ENCODE measurements at regions not wholly inside any gene's neighbourhood (a gene's known extent, or its start where the extent isn't known, plus 50 kb on each side); places are given as distances from the start of the nearest gene placed in this dataset.

GRCh38 chr12:107528731-107529365 lies 156.8 kb upstream of the PWP1 start:
- no peak for TF ChIP-seq TAF1 (IDR thresholded peaks at IDR 0.05; ENCODE audit: borderline replicate concordance, insufficient read depth, low read length)
- no peak for TF ChIP-seq SIN3A (IDR thresholded peaks at IDR 0.05; ENCODE audit: borderline replicate concordance, insufficient read depth, low read length)
- TF ChIP-seq POLR2AphosphoS5 (IDR thresholded peaks at IDR 0.05; ENCODE audit: low read depth, low read length) = no peak
- TF ChIP-seq REST (IDR thresholded peaks at IDR 0.05; ENCODE audit: insufficient read depth in 1 of 2, low read depth in 2 of 2, low read length in 2 of 2) = no peak
- TF ChIP-seq FOXP2 (optimal IDR thresholded peaks at IDR 0.05; ENCODE audit: borderline replicate concordance, extremely low read depth, extremely low read length, insufficient read depth) = no peak

- TF ChIP-seq TAF1 (IDR thresholded peaks at IDR 0.05; ENCODE audit: borderline replicate concordance, insufficient read depth, low read length) (no peak), REST (IDR thresholded peaks at IDR 0.05; ENCODE audit: insufficient read depth in 1 of 2, low read depth in 2 of 2, low read length in 2 of 2) (no peak), SIN3A (IDR thresholded peaks at IDR 0.05; ENCODE audit: borderline replicate concordance, insufficient read depth, low read length) (no peak), POLR2AphosphoS5 (IDR thresholded peaks at IDR 0.05; ENCODE audit: low read depth, low read length) (no peak), FOXP2 (optimal IDR thresholded peaks at IDR 0.05; ENCODE audit: borderline replicate concordance, extremely low read depth, extremely low read length, insufficient read depth) (no peak)
Measured at GRCh38 chr12:107529991-107530390, 155.6 kb upstream of the PWP1 start.

- TF ChIP-seq REST (IDR thresholded peaks at IDR 0.05; ENCODE audit: insufficient read depth in 1 of 2, low read depth in 2 of 2, low read length in 2 of 2) (no peak), POLR2AphosphoS5 (IDR thresholded peaks at IDR 0.05; ENCODE audit: low read depth, low read length) (no peak), TAF1 (IDR thresholded peaks at IDR 0.05; ENCODE audit: borderline replicate concordance, insufficient read depth, low read length) (no peak), SIN3A (IDR thresholded peaks at IDR 0.05; ENCODE audit: borderline replicate concordance, insufficient read depth, low read length) (no peak), FOXP2 (optimal IDR thresholded peaks at IDR 0.05; ENCODE audit: borderline replicate concordance, extremely low read depth, extremely low read length, insufficient read depth) (no peak)
Measured at GRCh38 chr12:107530701-107531100, 154.9 kb upstream of the PWP1 start.

- no peak for TF ChIP-seq FOXP2 (optimal IDR thresholded peaks at IDR 0.05; ENCODE audit: borderline replicate concordance, extremely low read depth, extremely low read length, insufficient read depth)
- no peak for TF ChIP-seq SIN3A (IDR thresholded peaks at IDR 0.05; ENCODE audit: borderline replicate concordance, insufficient read depth, low read length)
- no peak for TF ChIP-seq TAF1 (IDR thresholded peaks at IDR 0.05; ENCODE audit: borderline replicate concordance, insufficient read depth, low read length)
- no peak for TF ChIP-seq REST (IDR thresholded peaks at IDR 0.05; ENCODE audit: insufficient read depth in 1 of 2, low read depth in 2 of 2, low read length in 2 of 2)
- TF ChIP-seq POLR2AphosphoS5 (IDR thresholded peaks at IDR 0.05; ENCODE audit: low read depth, low read length) = no peak
Measured at GRCh38 chr12:107533218-107533617, 152.4 kb upstream of the PWP1 start.
